T-helper 1 cell treated with Interleukin-12 subunit alpha and Interleukin-12 subunit beta and Interleukin-4 antibody, amounts not matched to agents 30 μg/mL and 1 μg/mL, for 36 hours (primary cell): ENCODE measurements at regions not wholly inside any gene's neighbourhood (a gene's known extent, or its start where the extent isn't known, plus 50 kb on each side); places are given as distances from the start of the nearest gene placed in this dataset.

Experiments used
- H3K27ac Mint-ChIP-seq: one replicate; pipeline ENCODE4 v1.8.0; 2021; ENCODE audit warnings: mild to moderate bottlenecking, mixed read lengths
- H3K27me3 Mint-ChIP-seq: one replicate; pipeline ENCODE4 v1.8.0; 2021; ENCODE audit warnings: low read depth, mixed read lengths
- H3K36me3 Mint-ChIP-seq: one replicate; pipeline ENCODE4 v1.8.0; 2021; ENCODE audit warnings: low read depth, mixed read lengths
- H3K4me1 Mint-ChIP-seq: one replicate; pipeline ENCODE4 v1.8.0; 2021; ENCODE audit warnings: low read depth, mixed read lengths
- H3K4me3 Mint-ChIP-seq: one replicate; pipeline ENCODE4 v1.8.0; 2021; ENCODE audit warnings: mild to moderate bottlenecking, moderate library complexity, mixed read lengths
- H3K9me3 Mint-ChIP-seq: one replicate; pipeline ENCODE4 v1.8.0; 2021; ENCODE audit warnings: mixed read lengths

DNA sequence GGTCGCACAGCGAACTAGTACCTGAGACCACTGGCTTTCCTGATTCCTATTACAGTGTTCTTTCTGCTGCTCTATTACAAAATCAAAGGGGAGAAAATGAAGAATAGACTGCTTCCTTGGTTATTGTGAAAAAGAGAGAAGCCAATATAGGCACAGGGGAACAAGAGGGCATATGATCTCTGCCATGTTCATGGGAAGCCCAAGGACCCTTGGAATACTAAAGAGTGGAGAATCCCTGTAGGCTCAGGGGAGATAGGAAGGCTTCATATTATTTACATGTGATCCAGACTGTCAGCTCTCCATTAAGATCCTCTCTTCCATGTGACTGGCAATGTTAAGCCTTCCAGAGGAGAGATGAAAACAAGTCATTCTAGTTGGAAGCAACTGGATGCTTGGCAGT, 135.7 kb upstream of the MYCN start:
- H3K4me1 Mint-ChIP-seq, result no peaks in the 10 kb centered on the region
- H3K4me3 Mint-ChIP-seq, result no peak overlapping the region
- no peaks in the 10 kb centered on the region for H3K9me3 Mint-ChIP-seq
- H3K36me3 Mint-ChIP-seq, result no peaks in the 10 kb centered on the region
- no peaks in the 10 kb centered on the region for H3K27me3 Mint-ChIP-seq
- H3K27ac Mint-ChIP-seq, result no peak overlapping the region

- Mint-ChIP-seq H3K4me1 (no peaks in the 10 kb centered on the region), H3K27me3 (no peaks in the 10 kb centered on the region), H3K36me3 (no peaks in the 10 kb centered on the region), H3K4me3 (no peak overlapping the region), H3K27ac (no peak overlapping the region), H3K9me3 (no peaks in the 10 kb centered on the region)
These were observed 135.1 kb upstream of the MYCN start for GRCh38 chr2:15805206-15805605.

DNA sequence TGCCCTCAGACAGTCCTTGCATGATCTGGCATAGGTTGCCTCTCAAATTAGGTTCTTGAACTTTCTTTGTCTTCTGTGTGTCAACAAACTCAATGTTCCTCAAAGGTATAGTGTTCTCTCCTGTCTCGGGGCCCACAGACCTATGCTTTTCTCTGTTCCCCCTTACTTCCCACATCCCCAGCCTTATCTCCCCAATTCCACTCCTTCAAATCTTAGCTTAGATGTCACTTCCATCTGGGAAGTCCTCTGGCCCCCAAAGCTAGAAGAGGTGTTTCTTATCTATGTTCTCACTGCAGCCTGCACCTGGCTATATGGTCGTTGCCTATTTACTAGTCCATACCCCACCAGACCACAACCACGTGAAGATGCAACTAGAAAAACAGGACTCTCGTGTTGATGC, 134.6 kb upstream of the MYCN start:
- no peaks in the 10 kb centered on the region for H3K9me3 Mint-ChIP-seq
- no peaks in the 10 kb centered on the region for H3K36me3 Mint-ChIP-seq
- no peak overlapping the region for H3K27ac Mint-ChIP-seq
- H3K27me3 Mint-ChIP-seq, result no peaks in the 10 kb centered on the region
- no peaks in the 10 kb centered on the region for H3K4me1 Mint-ChIP-seq
- no peak overlapping the region for H3K4me3 Mint-ChIP-seq

DNA sequence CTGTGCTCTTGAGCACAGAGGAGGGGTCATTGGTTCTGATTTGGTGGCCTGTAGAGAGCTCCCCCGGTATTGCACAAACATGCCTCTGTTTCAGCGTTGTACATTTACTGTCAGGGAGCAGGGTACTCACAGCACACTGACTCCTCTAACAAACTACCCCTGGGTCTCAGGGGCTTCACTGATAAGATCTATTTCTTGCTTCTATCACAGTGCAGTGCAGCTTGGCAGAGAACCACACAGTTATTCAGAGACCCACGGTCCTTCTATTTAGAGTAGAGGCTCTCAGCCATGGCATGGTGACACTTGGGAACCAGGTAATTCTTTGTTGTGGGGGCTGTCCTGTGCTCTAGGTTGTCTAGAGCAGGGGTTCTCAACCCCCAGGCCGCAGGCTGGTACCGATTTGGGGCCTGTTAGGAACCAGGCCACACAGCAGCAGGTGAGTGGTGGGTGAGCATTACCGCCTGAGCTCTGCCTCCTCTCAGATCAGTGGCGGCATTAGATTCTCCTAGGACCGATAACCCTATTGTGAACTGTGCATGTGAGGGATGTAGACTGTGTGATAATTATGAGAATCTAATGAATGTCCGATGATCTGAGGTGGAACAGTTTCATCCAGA, 133.4 kb upstream of the MYCN start:
- H3K4me3 Mint-ChIP-seq, result no peak overlapping the region
- no peaks in the 10 kb centered on the region for H3K9me3 Mint-ChIP-seq
- H3K27ac Mint-ChIP-seq, result no peak overlapping the region
- no peaks in the 10 kb centered on the region for H3K36me3 Mint-ChIP-seq
- no peaks in the 10 kb centered on the region for H3K4me1 Mint-ChIP-seq
- no peaks in the 10 kb centered on the region for H3K27me3 Mint-ChIP-seq

DNA sequence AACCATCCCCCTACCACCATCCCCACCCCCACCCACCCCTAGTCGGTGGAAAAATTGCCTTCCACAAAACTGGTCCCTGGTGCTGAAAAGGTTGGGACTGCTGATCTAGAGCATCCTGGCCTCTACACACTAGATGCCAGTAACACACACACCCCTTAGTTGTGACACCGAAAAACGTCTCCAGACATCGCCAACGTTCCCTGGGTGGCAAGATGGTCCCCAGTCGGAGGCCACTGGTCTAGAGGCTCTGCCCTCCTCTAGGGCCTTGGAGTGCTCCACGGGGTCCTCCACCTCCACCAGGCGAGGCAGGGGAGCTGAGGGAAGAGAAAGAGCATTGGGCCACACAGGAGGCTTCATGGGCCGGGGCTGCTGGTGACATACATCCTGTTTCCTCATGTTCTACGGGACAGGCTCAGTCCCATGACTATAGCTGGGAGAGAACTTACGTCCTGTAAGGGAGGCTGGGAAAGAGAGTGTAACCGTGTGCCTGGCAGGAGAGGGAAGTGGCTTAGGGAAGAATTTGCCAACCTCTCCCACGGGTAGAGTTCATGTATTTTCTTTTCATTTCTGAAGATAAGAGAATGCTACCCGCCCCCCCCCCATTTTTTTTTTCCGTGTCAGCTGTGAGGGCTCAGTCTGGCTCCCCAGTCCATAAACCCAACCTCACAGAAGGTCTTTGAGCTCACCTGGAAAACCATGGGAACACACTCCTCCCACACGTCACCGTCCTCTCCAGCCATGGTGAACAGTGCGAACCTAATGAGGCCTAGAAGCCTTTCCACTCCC, 132.7 kb upstream of the MYCN start:
- Mint-ChIP-seq H3K4me1 (no peaks in the 10 kb centered on the region), H3K27me3 (no peaks in the 10 kb centered on the region), H3K9me3 (no peaks in the 10 kb centered on the region), H3K27ac (no peak overlapping the region), H3K4me3 (no peak overlapping the region), H3K36me3 (no peaks in the 10 kb centered on the region)

DNA sequence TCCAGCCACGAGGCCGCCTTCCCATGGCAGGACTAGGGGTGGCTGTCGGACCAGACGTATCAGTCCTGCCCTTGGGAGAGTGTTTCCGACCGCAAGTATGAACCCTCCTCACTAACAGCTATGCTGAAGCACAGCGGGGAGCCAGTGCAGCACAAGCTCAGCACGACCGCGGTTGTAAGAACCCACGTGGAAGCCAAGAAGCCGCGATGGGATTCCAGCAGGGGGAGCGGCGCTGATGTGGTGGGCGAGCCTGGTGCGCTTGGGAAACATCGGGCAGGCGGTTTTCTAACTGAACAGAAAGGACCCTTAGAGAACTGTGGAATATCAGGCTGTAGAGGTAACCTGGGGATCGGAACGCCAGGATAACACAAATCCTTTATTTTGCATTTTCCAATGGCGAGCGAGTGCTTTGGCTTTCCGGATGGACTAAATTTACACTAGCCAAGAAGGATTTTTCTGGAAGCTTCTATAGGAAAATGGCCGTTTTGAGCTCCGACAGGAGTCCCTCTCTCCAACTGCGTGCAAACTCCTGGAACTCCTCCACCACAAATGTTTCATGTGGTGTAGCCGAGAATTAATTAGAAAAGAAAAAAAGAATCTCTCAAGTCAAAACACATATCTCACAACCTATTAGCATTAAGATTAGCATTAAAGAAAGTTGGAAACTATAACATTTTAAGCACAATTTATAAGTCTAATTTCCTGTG, 132.0 kb upstream of the MYCN start:
- Mint-ChIP-seq H3K27ac (no peak overlapping the region), H3K27me3 (no peaks in the 10 kb centered on the region), H3K4me1 (no peaks in the 10 kb centered on the region), H3K36me3 (no peaks in the 10 kb centered on the region), H3K4me3 (no peak overlapping the region), H3K9me3 (no peaks in the 10 kb centered on the region)

- no peaks in the 10 kb centered on the region for H3K9me3 Mint-ChIP-seq
- no peaks in the 10 kb centered on the region for H3K4me1 Mint-ChIP-seq
- H3K27me3 Mint-ChIP-seq, result no peaks in the 10 kb centered on the region
- H3K36me3 Mint-ChIP-seq, result no peaks in the 10 kb centered on the region
- H3K4me3 Mint-ChIP-seq, result no peak overlapping the region
- H3K27ac Mint-ChIP-seq, result no peak overlapping the region
These were observed 131.4 kb upstream of the MYCN start for GRCh38 chr2:15808944-15809343.

DNA sequence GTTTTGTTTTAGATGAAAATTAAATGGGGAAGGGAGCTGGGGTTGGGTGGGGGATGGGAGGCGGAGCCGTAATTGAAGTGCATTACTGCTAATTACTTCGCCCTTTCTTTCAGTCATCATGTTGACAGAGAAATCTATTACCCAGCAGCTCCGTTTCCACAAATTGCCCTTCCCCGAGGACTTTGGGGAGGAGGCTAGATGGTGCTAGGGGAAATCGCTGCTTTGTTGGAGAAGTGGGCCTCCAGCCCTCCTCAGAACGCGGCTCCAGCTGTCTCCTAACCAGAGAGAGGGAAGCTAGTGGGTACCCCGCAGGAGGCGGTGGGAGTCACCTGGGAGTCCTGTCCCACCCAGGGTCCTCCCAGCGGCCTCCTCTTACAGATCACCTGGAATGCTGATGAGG, 130.9 kb upstream of the MYCN start:
- H3K27ac Mint-ChIP-seq, result no peak overlapping the region
- H3K4me1 Mint-ChIP-seq, result no peaks in the 10 kb centered on the region
- H3K4me3 Mint-ChIP-seq, result no peak overlapping the region
- no peaks in the 10 kb centered on the region for H3K36me3 Mint-ChIP-seq
- H3K27me3 Mint-ChIP-seq, result no peaks in the 10 kb centered on the region
- no peaks in the 10 kb centered on the region for H3K9me3 Mint-ChIP-seq

DNA sequence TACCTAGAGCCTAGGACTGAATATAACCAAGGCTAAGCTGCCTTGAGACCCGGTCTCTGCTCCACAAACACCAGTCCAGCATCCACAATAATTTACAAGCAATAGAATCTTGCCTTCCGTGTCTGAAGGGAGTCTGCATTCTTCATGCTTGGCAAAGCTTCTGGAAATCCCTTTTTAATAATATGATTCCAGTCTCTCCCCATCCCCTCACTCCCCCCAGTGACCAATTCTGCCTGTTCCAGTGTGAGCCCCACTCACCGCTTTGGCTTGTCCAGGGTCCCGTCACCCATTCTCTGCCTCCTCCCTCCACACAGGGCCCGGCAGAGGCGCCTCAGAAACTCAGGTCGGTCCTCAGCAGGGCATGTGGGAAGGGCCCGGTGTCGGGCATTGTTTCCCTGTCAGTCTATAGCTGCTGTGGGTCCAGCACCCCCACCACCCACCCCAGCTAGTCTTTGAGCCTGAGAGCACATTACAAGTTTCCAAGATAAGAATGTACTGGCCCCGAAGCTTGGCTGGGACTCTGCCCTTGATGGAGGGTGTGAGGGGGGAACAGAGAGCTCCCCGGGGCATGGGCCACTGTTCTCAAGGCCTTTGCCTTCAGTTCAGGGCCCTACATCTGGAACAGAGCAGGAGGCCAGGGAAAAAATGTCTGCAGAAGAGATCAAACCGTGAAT, 129.7 kb upstream of the MYCN start:
- Mint-ChIP-seq H3K4me1 (no peaks in the 10 kb centered on the region), H3K9me3 (no peaks in the 10 kb centered on the region), H3K27ac (no peak overlapping the region), H3K4me3 (no peak overlapping the region), H3K27me3 (no peaks in the 10 kb centered on the region), H3K36me3 (no peaks in the 10 kb centered on the region)

DNA sequence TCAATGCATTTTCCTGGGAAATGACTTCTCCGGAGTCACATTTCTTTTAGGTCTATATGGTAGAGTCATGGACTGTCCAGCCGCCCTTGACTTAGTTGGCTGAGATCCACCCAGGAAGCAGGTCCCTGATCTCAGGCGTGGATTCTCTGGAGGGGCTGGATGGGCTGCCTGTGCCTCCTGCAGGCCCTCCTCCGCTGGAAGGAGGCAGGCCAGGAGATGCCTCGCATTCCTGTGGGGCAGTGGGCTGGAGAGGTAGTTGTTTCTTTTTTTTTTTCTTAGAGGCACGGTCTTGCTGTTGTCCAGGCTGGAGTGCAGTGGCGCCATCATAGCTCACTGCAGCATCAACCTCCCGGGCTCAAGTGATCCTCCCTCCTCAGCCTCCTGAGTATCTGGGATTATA, 129.0 kb upstream of the MYCN start:
- H3K4me1 Mint-ChIP-seq, result no peaks in the 10 kb centered on the region
- H3K27ac Mint-ChIP-seq, result no peak overlapping the region
- no peaks in the 10 kb centered on the region for H3K36me3 Mint-ChIP-seq
- H3K27me3 Mint-ChIP-seq, result peaks cover 2% of the 10 kb centered on the region
- H3K4me3 Mint-ChIP-seq, result no peak overlapping the region
- no peaks in the 10 kb centered on the region for H3K9me3 Mint-ChIP-seq

GRCh38 chr2:15812187-15812780, 128.1 kb upstream of the MYCN start:
- Mint-ChIP-seq H3K4me1 (no peaks in the 10 kb centered on the region), H3K9me3 (no peaks in the 10 kb centered on the region), H3K4me3 (no peak overlapping the region), H3K27ac (no peak overlapping the region), H3K27me3 (peaks cover 9% of the 10 kb centered on the region), H3K36me3 (no peaks in the 10 kb centered on the region)

DNA sequence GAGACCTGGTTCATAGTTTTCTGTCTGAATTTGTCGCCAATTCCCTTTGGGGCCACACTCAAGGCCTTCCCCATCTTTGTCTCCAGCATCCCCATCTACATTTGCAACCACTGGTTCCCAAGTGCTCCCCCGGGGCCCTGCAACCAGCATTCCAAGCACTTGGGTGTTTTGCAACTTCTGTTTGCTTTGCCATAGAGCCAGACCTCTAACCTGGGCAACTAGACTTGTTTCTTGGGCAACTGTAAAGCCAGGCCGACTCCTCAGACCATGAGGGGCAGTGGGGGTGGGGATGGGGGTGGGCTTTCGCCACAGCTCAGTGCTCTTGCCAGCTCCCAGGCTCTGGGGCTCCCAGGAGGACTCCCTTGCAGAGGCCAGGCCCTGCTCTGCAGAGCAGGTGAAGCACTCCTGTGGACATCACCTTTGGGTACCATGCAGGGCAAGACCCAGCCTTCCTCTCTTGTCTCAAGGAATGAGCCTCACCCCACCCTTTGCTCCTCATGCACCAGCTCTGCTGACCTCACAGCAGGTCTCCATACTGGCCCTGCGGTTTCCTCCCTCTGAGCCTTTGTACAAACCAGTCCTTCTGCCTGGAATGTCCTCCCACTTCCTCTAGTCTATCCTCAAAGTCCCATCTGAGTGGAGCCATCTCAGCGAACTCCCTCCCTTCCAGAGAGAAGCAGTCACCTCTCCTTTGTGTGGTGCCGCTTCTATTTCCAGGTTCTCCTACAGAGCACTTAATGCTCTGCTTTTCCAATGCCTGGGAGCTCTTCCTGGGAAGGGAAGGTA, 126.7 kb upstream of the MYCN start:
- no peaks in the 10 kb centered on the region for H3K4me1 Mint-ChIP-seq
- no peaks in the 10 kb centered on the region for H3K9me3 Mint-ChIP-seq
- H3K27me3 Mint-ChIP-seq, result peaks cover 22% of the 10 kb centered on the region
- no peak overlapping the region for H3K27ac Mint-ChIP-seq
- H3K4me3 Mint-ChIP-seq, result no peak overlapping the region
- H3K36me3 Mint-ChIP-seq, result no peaks in the 10 kb centered on the region

DNA sequence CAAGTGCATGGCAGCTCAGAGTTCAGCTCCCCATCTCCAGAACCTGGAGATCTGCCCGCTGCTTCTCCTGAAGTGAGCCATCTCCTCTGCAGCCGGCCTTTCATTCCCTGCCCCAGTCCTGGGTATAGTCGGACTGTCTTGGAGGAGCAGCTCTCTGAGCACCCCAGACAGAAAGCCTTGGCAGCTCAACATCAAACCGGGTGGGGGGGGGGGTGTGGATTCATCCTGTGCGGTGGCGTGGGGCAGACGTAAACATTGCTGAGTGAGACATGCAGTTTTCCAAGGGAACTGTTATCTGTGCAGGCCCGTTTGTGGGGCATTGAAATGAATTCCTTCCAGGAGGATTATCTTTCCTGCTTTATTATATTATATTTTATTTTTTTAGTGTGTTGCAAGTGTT, 125.9 kb upstream of the MYCN start:
- H3K27me3 Mint-ChIP-seq, result peaks cover 27% of the 10 kb centered on the region
- no peaks in the 10 kb centered on the region for H3K36me3 Mint-ChIP-seq
- H3K4me3 Mint-ChIP-seq, result no peak overlapping the region
- H3K27ac Mint-ChIP-seq, result no peak overlapping the region
- H3K4me1 Mint-ChIP-seq, result no peaks in the 10 kb centered on the region
- no peaks in the 10 kb centered on the region for H3K9me3 Mint-ChIP-seq

DNA sequence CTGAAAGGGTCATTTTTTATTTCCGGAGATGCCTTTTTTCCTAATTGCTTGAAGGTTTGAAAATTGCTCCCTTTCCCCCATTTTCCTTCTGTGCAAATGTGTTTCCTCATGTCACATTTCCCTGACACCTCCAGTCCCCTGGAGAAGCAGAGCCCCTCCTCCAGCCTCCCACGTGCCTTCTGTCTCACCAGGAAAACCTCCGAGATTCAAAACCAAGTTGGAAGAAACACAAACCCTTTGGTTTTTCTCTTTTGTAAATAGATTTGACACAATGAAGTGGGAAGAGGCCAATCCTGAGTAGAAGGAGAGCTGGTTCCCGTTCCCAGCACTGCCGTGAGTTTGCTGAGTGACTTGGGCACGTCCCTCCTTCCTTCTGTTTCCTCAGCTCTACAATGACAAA, 125.4 kb upstream of the MYCN start:
- no peaks in the 10 kb centered on the region for H3K9me3 Mint-ChIP-seq
- no peaks in the 10 kb centered on the region for H3K4me1 Mint-ChIP-seq
- H3K4me3 Mint-ChIP-seq, result no peak overlapping the region
- H3K36me3 Mint-ChIP-seq, result no peaks in the 10 kb centered on the region
- peaks cover 27% of the 10 kb centered on the region for H3K27me3 Mint-ChIP-seq
- H3K27ac Mint-ChIP-seq, result no peak overlapping the region
